Ectodermal cell (in vitro differentiated cells): ENCODE measurements at regions not wholly inside any gene's neighbourhood (a gene's known extent, or its start where the extent isn't known, plus 50 kb on each side); places are given as distances from the start of the nearest gene placed in this dataset.

Source experiments
- H3K27ac ChIP-seq: 2 replicates; pipeline ENCODE4 v1.7.0; 2013; ENCODE audit warnings: mild to moderate bottlenecking, low read depth, low read length; ENCODE audit not compliant: insufficient read depth, poor library complexity, severe bottlenecking
- H3K27me3 ChIP-seq: 2 replicates; pipeline ENCODE4 v1.7.0; 2013; ENCODE audit warnings: mild to moderate bottlenecking, low read length; ENCODE audit not compliant: insufficient read depth, control insufficient read depth, poor library complexity, severe bottlenecking
- H3K36me3 ChIP-seq: one replicate; pipeline ENCODE4 v1.7.0; 2013; ENCODE audit warnings: low read length; ENCODE audit not compliant: control insufficient read depth, insufficient read depth
- H3K4me1 ChIP-seq: one replicate; pipeline ENCODE4 v1.7.0; 2013; ENCODE audit warnings: low read length; ENCODE audit not compliant: control insufficient read depth, insufficient read depth
- H3K4me3 ChIP-seq: 2 replicates; pipeline ENCODE4 v1.7.0; 2013; ENCODE audit warnings: low read depth, low read length, control low read depth; ENCODE audit not compliant: insufficient read depth
- H3K9me3 ChIP-seq: 2 replicates; pipeline ENCODE4 v1.7.0; 2013; ENCODE audit warnings: mild to moderate bottlenecking, low read length, moderate library complexity; ENCODE audit not compliant: control insufficient read depth
- WGBS, 2 experiments: methylation state at CpG; one replicate each; pipeline ENCODE4 v1.1.7; 2013; ENCODE audit warnings: missing lambda C conversion rate in 2 of 2; 5-methylcytosine and 5-hydroxymethylcytosine counted together

GRCh38 chr13:32861304-32861703 lies 154.9 kb upstream of the KL start:
- no peaks in the 10 kb centered on the region for H3K4me1 ChIP-seq
- no peak overlapping the region for H3K4me3 ChIP-seq
- no peaks in the 10 kb centered on the region for H3K9me3 ChIP-seq
- H3K27ac ChIP-seq: no peak overlapping the region
- no peaks in the 10 kb centered on the region for H3K36me3 ChIP-seq
- 90 to 94% methylated on average over 3 of the region's 3 CpGs for WGBS, 2 experiments
- H3K27me3 ChIP-seq: no peaks in the 10 kb centered on the region

- Histone ChIP-seq H3K36me3 (no peaks in the 10 kb centered on the region), H3K27ac (no peak overlapping the region), H3K9me3 (no peaks in the 10 kb centered on the region), H3K4me3 (no peak overlapping the region), H3K27me3 (no peaks in the 10 kb centered on the region), H3K4me1 (no peaks in the 10 kb centered on the region)
- 91 to 93% methylated on average over 3 of the region's 3 CpGs for WGBS, 2 experiments
These were observed 152.6 kb upstream of the KL start for GRCh38 chr13:32863596-32863995.

GRCh38 chr13:32866921-32867320 lies 149.3 kb upstream of the KL start:
- WGBS, 2 experiments: 93% methylated on average over 4 of the region's 4 CpGs
- no peaks in the 10 kb centered on the region for H3K36me3 ChIP-seq
- H3K27ac ChIP-seq: no peak overlapping the region
- H3K4me3 ChIP-seq: no peak overlapping the region
- no peaks in the 10 kb centered on the region for H3K9me3 ChIP-seq
- H3K4me1 ChIP-seq: no peaks in the 10 kb centered on the region
- no peaks in the 10 kb centered on the region for H3K27me3 ChIP-seq

GRCh38 chr13:32877491-32877890 lies 138.7 kb upstream of the KL start:
- no peaks in the 10 kb centered on the region for H3K9me3 ChIP-seq
- 88 to 89% methylated on average over 2 of the region's 2 CpGs for WGBS, 2 experiments
- H3K4me3 ChIP-seq: no peak overlapping the region
- H3K27me3 ChIP-seq: no peaks in the 10 kb centered on the region
- no peaks in the 10 kb centered on the region for H3K4me1 ChIP-seq
- H3K27ac ChIP-seq: no peak overlapping the region
- H3K36me3 ChIP-seq: no peaks in the 10 kb centered on the region

- Histone ChIP-seq H3K9me3 (no peaks in the 10 kb centered on the region), H3K27me3 (no peaks in the 10 kb centered on the region), H3K4me3 (no peak overlapping the region), H3K36me3 (no peaks in the 10 kb centered on the region), H3K4me1 (no peaks in the 10 kb centered on the region), H3K27ac (no peak overlapping the region)
- 96 to 98% methylated on average over 4 of the region's 4 CpGs for WGBS, 2 experiments
These were observed 138.1 kb upstream of the KL start for GRCh38 chr13:32878163-32878562.

GRCh38 chr13:32880636-32881035 lies 135.6 kb upstream of the KL start:
- H3K4me3 ChIP-seq: no peak overlapping the region
- H3K27me3 ChIP-seq: no peaks in the 10 kb centered on the region
- WGBS, 2 experiments: 96 to 97% methylated on average over 3 of the region's 3 CpGs
- no peaks in the 10 kb centered on the region for H3K36me3 ChIP-seq
- H3K9me3 ChIP-seq: no peaks in the 10 kb centered on the region
- no peaks in the 10 kb centered on the region for H3K4me1 ChIP-seq
- H3K27ac ChIP-seq: no peak overlapping the region

GRCh38 chr13:32881074-32881776 lies 135.0 kb upstream of the KL start:
- H3K9me3 ChIP-seq: no peaks in the 10 kb centered on the region
- H3K27me3 ChIP-seq: no peaks in the 10 kb centered on the region
- no peak overlapping the region for H3K4me3 ChIP-seq
- 89 to 90% methylated on average over 2 of the region's 2 CpGs for WGBS, 2 experiments
- H3K4me1 ChIP-seq: no peaks in the 10 kb centered on the region
- no peak overlapping the region for H3K27ac ChIP-seq
- no peaks in the 10 kb centered on the region for H3K36me3 ChIP-seq

GRCh38 chr13:32881777-32882145 lies 134.5 kb upstream of the KL start:
- Histone ChIP-seq H3K4me3 (no peak overlapping the region), H3K9me3 (no peaks in the 10 kb centered on the region), H3K36me3 (no peaks in the 10 kb centered on the region), H3K27ac (no peak overlapping the region), H3K27me3 (no peaks in the 10 kb centered on the region), H3K4me1 (no peaks in the 10 kb centered on the region)
- 90 to 94% methylated on average over 2 of the region's 2 CpGs for WGBS, 2 experiments

- H3K27ac ChIP-seq: no peak overlapping the region
- no peak overlapping the region for H3K4me3 ChIP-seq
- no peaks in the 10 kb centered on the region for H3K4me1 ChIP-seq
- no peaks in the 10 kb centered on the region for H3K36me3 ChIP-seq
- no peaks in the 10 kb centered on the region for H3K9me3 ChIP-seq
- no peaks in the 10 kb centered on the region for H3K27me3 ChIP-seq
These were observed 133.5 kb upstream of the KL start for GRCh38 chr13:32882691-32883090.

- whole genome bisulfite sequencing, 2 experiments: 90 to 92% methylated on average over 2 of the region's 2 CpGs
- H3K27ac ChIP-seq: no peak overlapping the region
- no peak overlapping the region for H3K4me3 ChIP-seq
- no peaks in the 10 kb centered on the region for H3K36me3 ChIP-seq
- no peaks in the 10 kb centered on the region for H3K27me3 ChIP-seq
- H3K9me3 ChIP-seq: no peaks in the 10 kb centered on the region
- H3K4me1 ChIP-seq: no peaks in the 10 kb centered on the region
These were observed 132.7 kb upstream of the KL start for GRCh38 chr13:32883474-32883873.

- Histone ChIP-seq H3K36me3 (no peaks in the 10 kb centered on the region), H3K27me3 (no peaks in the 10 kb centered on the region), H3K27ac (no peak overlapping the region), H3K4me1 (no peaks in the 10 kb centered on the region), H3K9me3 (no peaks in the 10 kb centered on the region), H3K4me3 (no peak overlapping the region)
- WGBS, 2 experiments: 96 to 97% methylated on average over 3 of the region's 3 CpGs
These were observed 128.6 kb upstream of the KL start for GRCh38 chr13:32887617-32888016.
